ENCODE measurements at regions not wholly inside any gene's neighbourhood (a gene's known extent, or its start where the extent isn't known, plus 50 kb on each side); places are given as distances from the start of the nearest gene placed in this dataset.
"Not testable (repeated sequence)": the region's sequence is repeated elsewhere in the genome, so short reads cannot be mapped to it uniquely, and the experiment has no call there.

GRCh38 chr1:146883190-146883589 is 54.9 kb upstream of the NBPF12 start:
- not testable (repeated sequence) for DNase-seq

- DNase-seq, result not testable (repeated sequence)
Observed at GRCh38 chr1:146881096-146881495, 57.0 kb upstream of the NBPF12 start.

- DNase-seq, result not testable (repeated sequence)
Observed at GRCh38 chr1:146863799-146864319, 74.3 kb upstream of the NBPF12 start.

GRCh38 chr1:146853147-146853546 is 85.0 kb upstream of the NBPF12 start:
- DNase-seq, result not testable (repeated sequence)

- DNase-seq, result peak in 3 of 56 donors; percentile 0 to 5 (median 0)
Observed at GRCh38 chr1:146850352-146850889, 87.7 kb upstream of the NBPF12 start.

GRCh38 chr1:146838725-146839124 is 99.4 kb upstream of the NBPF12 start:
- DNase-seq, result not testable (repeated sequence)

GRCh38 chr1:146826957-146827356 is 111.2 kb upstream of the NBPF12 start:
- DNase-seq, result not testable (repeated sequence)

- DNase-seq, result not testable (repeated sequence)
Observed at GRCh38 chr1:146794236-146794635, 143.9 kb upstream of the NBPF12 start.

GRCh38 chr1:146792725-146793124 is 145.4 kb upstream of the NBPF12 start:
- peak in 28 of 56 donors; percentile 0 to 67 (median 10) for DNase-seq

- not testable (repeated sequence) for DNase-seq
Observed at GRCh38 chr1:146784212-146784940, 153.7 kb upstream of the NBPF12 start.

GRCh38 chr1:146781235-146781634 is 156.9 kb upstream of the NBPF12 start:
- not testable (repeated sequence) for DNase-seq

GRCh38 chr1:146777826-146778602 is 160.1 kb upstream of the NBPF12 start:
- peak in 37 of 56 donors; percentile 0 to 66 (median 24) for DNase-seq

GRCh38 chr1:146774988-146775387 is 163.1 kb upstream of the NBPF12 start:
- not testable (repeated sequence) for DNase-seq

GRCh38 chr1:146774271-146774670 is 163.9 kb upstream of the NBPF12 start:
- DNase-seq, result not testable (repeated sequence)

GRCh38 chr1:146771409-146771808 is 166.7 kb upstream of the NBPF12 start:
- not testable (repeated sequence) for DNase-seq

- not testable (repeated sequence) for DNase-seq
Observed at GRCh38 chr1:146770998-146771397, 167.1 kb upstream of the NBPF12 start.

GRCh38 chr1:146763234-146763633 is 174.9 kb upstream of the NBPF12 start:
- DNase-seq, result not testable (repeated sequence)

GRCh38 chr1:146756858-146757257 is 181.3 kb upstream of the NBPF12 start:
- DNase-seq, result not testable (repeated sequence)

- not testable (repeated sequence) for DNase-seq
Observed at GRCh38 chr1:146748686-146749085, 189.4 kb upstream of the NBPF12 start.

GRCh38 chr1:146731981-146732680 is 206.0 kb upstream of the NBPF12 start:
- DNase-seq, result not testable (repeated sequence)
